Panc1 (cell line): ENCODE measurements at regions not wholly inside any gene's neighbourhood (a gene's known extent, or its start where the extent isn't known, plus 50 kb on each side); places are given as distances from the start of the nearest gene placed in this dataset.

Experiments used
- ATAC-seq: fragments of 200-7000 bp; cut with Tn5 transposase; 2 replicates; pipeline ENCODE4 v1.9.1; 2020; ENCODE audit warnings: mild to moderate bottlenecking, moderate library complexity
- BruUV-seq: library from RNA; stranded (reverse); fragments of 400-500 nt; replicated peaks from 2 replicates; lab custom pipeline; 2021; lab: Mats Ljungman, UMichigan
- CTCF ChIA-PET: fragments of 300-600 bp; sonication (Branson Sonifier 250); formaldehyde crosslinking; loops from one replicate; lab custom pipeline; 2022; ENCODE audit warnings: antibody characterized with exemption; lab: Charles Lee
- POLR2A ChIA-PET: fragments of 300-600 bp; sonication (Branson Sonifier 250); formaldehyde crosslinking; loops from one replicate; lab custom pipeline; 2022; ENCODE audit warnings: antibody characterized with exemption; lab: Charles Lee
- DNase-seq: peaks from one replicate; pipeline ENCODE4 v3.0.0-alpha.2; 2010; ENCODE audit warnings: low read depth, low spot score
- H3K27ac ChIP-seq: 2 replicates; pipeline ENCODE4 v1.5.1; 2011; ENCODE audit warnings: mild to moderate bottlenecking, low read length, inconsistent platforms
- H3K27me3 ChIP-seq: fragments of 200-500 bp; sonication (Bioruptor generic); 2 replicates; pipeline ENCODE4 v1.6.0; 2014; ENCODE audit warnings: low read length, inconsistent platforms; ENCODE audit not compliant: control insufficient read depth, insufficient read depth
- H3K36me3 ChIP-seq: fragments of 200-500 bp; sonication (Bioruptor generic); 2 replicates; pipeline ENCODE4 v1.5.1; 2014; ENCODE audit warnings: inconsistent platforms, mild to moderate bottlenecking, low read length, moderate library complexity; ENCODE audit not compliant: control insufficient read depth, insufficient read depth
- H3K4me1 ChIP-seq: 2 replicates; pipeline ENCODE4 v1.5.1; 2011; ENCODE audit warnings: inconsistent platforms, mild to moderate bottlenecking, low read length, moderate library complexity; ENCODE audit not compliant: control insufficient read depth, insufficient read depth
- H3K4me3 ChIP-seq, 2 experiments: 2 replicates each; pipeline ENCODE4 v1.5.1; 2011 to 2012; ENCODE audit warnings: low read depth in 2 of 2, low read length in 2 of 2, mild to moderate bottlenecking in 2 of 2, inconsistent platforms in 1 of 2, moderate library complexity in 1 of 2
- H3K9me3 ChIP-seq: fragments of 200-500 bp; sonication (Bioruptor generic); 2 replicates; pipeline ENCODE4 v1.5.1; 2014; ENCODE audit warnings: low read depth, mild to moderate bottlenecking, inconsistent platforms, low read length, moderate library complexity; ENCODE audit not compliant: control insufficient read depth, insufficient read depth
- POLR2AphosphoS5 ChIP-seq: IDR thresholded peaks from 2 replicates; pipeline ENCODE4 v1.6.1; 2012; ENCODE audit warnings: mild to moderate bottlenecking, low read depth, low read length, moderate library complexity
- SIN3A ChIP-seq: IDR thresholded peaks from 2 replicates; pipeline ENCODE4 v1.6.1; 2012; ENCODE audit warnings: low read depth, mild to moderate bottlenecking, low read length, moderate library complexity, borderline replicate concordance; ENCODE audit not compliant: insufficient read depth
- TCF7L2 ChIP-seq: IDR thresholded peaks from 2 replicates; pipeline ENCODE4 v1.6.1; 2011; ENCODE audit warnings: mild to moderate bottlenecking, low read depth, low read length, inconsistent platforms
- in situ Hi-C: cut with HindIII; loops from 2 replicates; pipeline ENCODE4 v1.10.0; 2016; ENCODE audit warnings: low sequenced_read_pairs, low pct_unique_long_range_greater_than_20kb
- intact Hi-C: fragments of 100-400 bp; cut with micrococcal nuclease; formaldehyde crosslinking; loops from one replicate; pipeline ENCODE4 v1.10.0; 2022; ENCODE audit not compliant: unreplicated experiment
- TF ChIP-seq, protein P1 (sequence below), 2 experiments: IDR thresholded peaks; 2 replicates each; pipeline ENCODE4 v1.6.1; 2011 to 2012; ENCODE audit warnings: low read depth in 2 of 2, control low read depth in 1 of 2, low read length in 1 of 2, mild to moderate bottlenecking in 1 of 2, moderate library complexity in 1 of 2; ENCODE audit not compliant: insufficient read depth in 1 of 2
- TF ChIP-seq, protein P2 (sequence below): fragments of 450-650 bp; IDR thresholded peaks from 2 replicates; pipeline ENCODE4 v1.5.1; 2017; ENCODE audit warnings: mild to moderate bottlenecking

DNA sequence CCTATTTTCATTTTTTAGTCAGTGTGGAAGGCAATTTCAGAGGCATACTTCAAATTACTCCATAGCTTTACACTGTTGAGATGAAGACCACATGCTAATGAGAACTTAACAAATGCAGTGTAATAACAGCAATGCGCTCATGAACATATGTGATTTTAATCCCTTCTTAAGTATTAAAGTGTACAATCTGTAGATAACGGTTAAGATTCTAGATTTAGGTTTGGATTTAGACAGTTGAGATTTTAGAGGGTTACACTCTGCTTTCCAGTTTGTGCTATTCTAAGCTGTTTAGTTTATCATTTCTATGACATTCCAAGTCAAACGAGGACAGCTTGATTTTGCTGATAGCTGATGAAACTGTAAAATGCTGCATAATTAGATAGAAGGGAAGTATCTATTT, 257.8 kb upstream of the CHRM3 start:
- ATAC-seq = no peak
- no TSS peak for BruUV-seq
- ChIA-PET POLR2A (no interaction called here), CTCF (no interaction called here)
- Histone ChIP-seq H3K36me3 (no peaks in the 10 kb centered on the region), H3K4me3 (no peak overlapping the region), H3K9me3 (no peaks in the 10 kb centered on the region), H3K27ac (no peak overlapping the region), H3K4me1 (no peaks in the 10 kb centered on the region), H3K27me3 (no peaks in the 10 kb centered on the region)
- TF ChIP-seq, protein P1, sequence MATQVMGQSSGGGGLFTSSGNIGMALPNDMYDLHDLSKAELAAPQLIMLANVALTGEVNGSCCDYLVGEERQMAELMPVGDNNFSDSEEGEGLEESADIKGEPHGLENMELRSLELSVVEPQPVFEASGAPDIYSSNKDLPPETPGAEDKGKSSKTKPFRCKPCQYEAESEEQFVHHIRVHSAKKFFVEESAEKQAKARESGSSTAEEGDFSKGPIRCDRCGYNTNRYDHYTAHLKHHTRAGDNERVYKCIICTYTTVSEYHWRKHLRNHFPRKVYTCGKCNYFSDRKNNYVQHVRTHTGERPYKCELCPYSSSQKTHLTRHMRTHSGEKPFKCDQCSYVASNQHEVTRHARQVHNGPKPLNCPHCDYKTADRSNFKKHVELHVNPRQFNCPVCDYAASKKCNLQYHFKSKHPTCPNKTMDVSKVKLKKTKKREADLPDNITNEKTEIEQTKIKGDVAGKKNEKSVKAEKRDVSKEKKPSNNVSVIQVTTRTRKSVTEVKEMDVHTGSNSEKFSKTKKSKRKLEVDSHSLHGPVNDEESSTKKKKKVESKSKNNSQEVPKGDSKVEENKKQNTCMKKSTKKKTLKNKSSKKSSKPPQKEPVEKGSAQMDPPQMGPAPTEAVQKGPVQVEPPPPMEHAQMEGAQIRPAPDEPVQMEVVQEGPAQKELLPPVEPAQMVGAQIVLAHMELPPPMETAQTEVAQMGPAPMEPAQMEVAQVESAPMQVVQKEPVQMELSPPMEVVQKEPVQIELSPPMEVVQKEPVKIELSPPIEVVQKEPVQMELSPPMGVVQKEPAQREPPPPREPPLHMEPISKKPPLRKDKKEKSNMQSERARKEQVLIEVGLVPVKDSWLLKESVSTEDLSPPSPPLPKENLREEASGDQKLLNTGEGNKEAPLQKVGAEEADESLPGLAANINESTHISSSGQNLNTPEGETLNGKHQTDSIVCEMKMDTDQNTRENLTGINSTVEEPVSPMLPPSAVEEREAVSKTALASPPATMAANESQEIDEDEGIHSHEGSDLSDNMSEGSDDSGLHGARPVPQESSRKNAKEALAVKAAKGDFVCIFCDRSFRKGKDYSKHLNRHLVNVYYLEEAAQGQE (IDR thresholded peaks at IDR 0.05; ENCODE audit: insufficient read depth in 1 of 2, low read depth in 2 of 2, low read length in 1 of 2) = no peak
- TF ChIP-seq POLR2AphosphoS5 = no peak
- TF ChIP-seq, protein P2, sequence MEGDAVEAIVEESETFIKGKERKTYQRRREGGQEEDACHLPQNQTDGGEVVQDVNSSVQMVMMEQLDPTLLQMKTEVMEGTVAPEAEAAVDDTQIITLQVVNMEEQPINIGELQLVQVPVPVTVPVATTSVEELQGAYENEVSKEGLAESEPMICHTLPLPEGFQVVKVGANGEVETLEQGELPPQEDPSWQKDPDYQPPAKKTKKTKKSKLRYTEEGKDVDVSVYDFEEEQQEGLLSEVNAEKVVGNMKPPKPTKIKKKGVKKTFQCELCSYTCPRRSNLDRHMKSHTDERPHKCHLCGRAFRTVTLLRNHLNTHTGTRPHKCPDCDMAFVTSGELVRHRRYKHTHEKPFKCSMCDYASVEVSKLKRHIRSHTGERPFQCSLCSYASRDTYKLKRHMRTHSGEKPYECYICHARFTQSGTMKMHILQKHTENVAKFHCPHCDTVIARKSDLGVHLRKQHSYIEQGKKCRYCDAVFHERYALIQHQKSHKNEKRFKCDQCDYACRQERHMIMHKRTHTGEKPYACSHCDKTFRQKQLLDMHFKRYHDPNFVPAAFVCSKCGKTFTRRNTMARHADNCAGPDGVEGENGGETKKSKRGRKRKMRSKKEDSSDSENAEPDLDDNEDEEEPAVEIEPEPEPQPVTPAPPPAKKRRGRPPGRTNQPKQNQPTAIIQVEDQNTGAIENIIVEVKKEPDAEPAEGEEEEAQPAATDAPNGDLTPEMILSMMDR = no peak
- TF ChIP-seq SIN3A = no peak
- no peak for TF ChIP-seq TCF7L2
- in situ Hi-C loops (no loop called here), intact Hi-C loops (no loop called here)
- no peak for DNase-seq

DNA sequence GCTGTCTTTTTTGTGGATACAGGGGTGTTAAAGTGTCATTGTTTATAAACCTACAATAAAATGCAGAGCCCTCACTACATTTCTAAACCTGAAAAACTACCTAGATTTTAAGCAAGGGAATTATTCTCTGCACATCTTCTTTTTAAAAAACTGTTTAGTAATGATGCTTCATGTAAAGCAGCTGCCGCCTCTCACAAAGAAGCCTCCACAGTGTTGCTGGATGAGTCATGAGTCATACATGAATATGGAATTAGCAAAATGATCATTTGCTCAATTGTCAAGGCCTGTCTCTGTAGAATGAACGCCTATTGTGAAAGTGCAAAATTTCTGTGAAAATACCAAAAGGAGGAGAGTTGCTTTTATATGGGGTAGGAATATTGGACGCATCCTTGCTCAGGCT, 259.5 kb upstream of the CHRM3 start:
- H3K9me3 ChIP-seq = no peaks in the 10 kb centered on the region
- H3K4me3 ChIP-seq = no peak overlapping the region
- no peak overlapping the region for H3K27ac ChIP-seq
- TF ChIP-seq SIN3A (no peak), TCF7L2 (no peak), POLR2AphosphoS5 (no peak)
- TF ChIP-seq, protein P1 (IDR thresholded peaks at IDR 0.05; ENCODE audit: insufficient read depth in 1 of 2, low read depth in 2 of 2, low read length in 1 of 2) = no peak
- TF ChIP-seq, protein P2 = no peak
- in situ Hi-C loops = no loop called here
- intact Hi-C loops = no loop called here
- no peak for ATAC-seq
- H3K36me3 ChIP-seq = no peaks in the 10 kb centered on the region
- H3K27me3 ChIP-seq = no peaks in the 10 kb centered on the region
- no TSS peak for BruUV-seq
- ChIA-PET CTCF (no interaction called here), POLR2A (no interaction called here)
- no peaks in the 10 kb centered on the region for H3K4me1 ChIP-seq
- no peak for DNase-seq
